DND-41 (cell line): ENCODE measurements at regions not wholly inside any gene's neighbourhood (a gene's known extent, or its start where the extent isn't known, plus 50 kb on each side); places are given as distances from the start of the nearest gene placed in this dataset.

Experiments used
- ATAC-seq: fragments of 200-7000 bp; cut with Tn5 transposase; 3 replicates; pipeline ENCODE4 v1.9.1; 2021; ENCODE audit warnings: low read depth; ENCODE audit not compliant: insufficient read depth
- DNase-seq: peaks from one replicate; pipeline ENCODE4 v3.0.0-alpha.2; 2020
- H2AFZ ChIP-seq: 2 replicates; pipeline ENCODE4 v1.6.0; 2012; ENCODE audit warnings: low read depth, low read length
- H3K27ac ChIP-seq: 2 replicates; pipeline ENCODE4 v1.5.1; 2012; ENCODE audit warnings: low read length, inconsistent platforms
- H3K27me3 ChIP-seq: fragments of 200-600 bp; sonication (generic); 2 replicates; pipeline ENCODE4 v1.6.0; 2012; ENCODE audit warnings: low read length, mild to moderate bottlenecking, inconsistent platforms; ENCODE audit not compliant: insufficient read depth, poor library complexity
- H3K36me3 ChIP-seq: 2 replicates; pipeline ENCODE4 v1.5.1; 2012; ENCODE audit warnings: low read length, inconsistent platforms; ENCODE audit not compliant: insufficient read depth
- H3K4me1 ChIP-seq: 2 replicates; pipeline ENCODE4 v1.5.1; 2012; ENCODE audit warnings: mild to moderate bottlenecking, low read length; ENCODE audit not compliant: insufficient read depth
- H3K4me2 ChIP-seq: 2 replicates; pipeline ENCODE4 v1.6.0; 2012; ENCODE audit warnings: mild to moderate bottlenecking, moderate library complexity, low read length, inconsistent platforms; ENCODE audit not compliant: insufficient read depth
- H3K4me3 ChIP-seq, 2 experiments: fragments of 200-600 bp in 1 of 2; shearing (Covaris generic) in 1 of 2; 2 replicates each; pipeline ENCODE4 v1.5.1; 2012 to 2016; ENCODE audit warnings: inconsistent platforms in 2 of 2, low read length in 2 of 2, mild to moderate bottlenecking in 2 of 2, low read depth in 1 of 2, moderate library complexity in 1 of 2
- H3K79me2 ChIP-seq: 2 replicates; pipeline ENCODE4 v1.6.0; 2012; ENCODE audit warnings: low read length, inconsistent platforms; ENCODE audit not compliant: insufficient read depth
- H3K9ac ChIP-seq: 2 replicates; pipeline ENCODE4 v1.6.0; 2012; ENCODE audit warnings: low read depth, mild to moderate bottlenecking, inconsistent platforms, low read length, moderate library complexity
- H3K9me3 ChIP-seq: 2 replicates; pipeline ENCODE4 v1.5.1; 2012; ENCODE audit warnings: low read length, moderate library complexity, mild to moderate bottlenecking, inconsistent platforms; ENCODE audit not compliant: insufficient read depth, severe bottlenecking
- H4K20me1 ChIP-seq: 2 replicates; pipeline ENCODE4 v1.6.0; 2012; ENCODE audit warnings: low read length; ENCODE audit not compliant: insufficient read depth
- EZH2 ChIP-seq: IDR thresholded peaks from 3 replicates; pipeline ENCODE4 v1.6.1; 2012; ENCODE audit warnings: borderline replicate concordance, low read depth, mild to moderate bottlenecking, moderate library complexity, low read length, inconsistent platforms; ENCODE audit not compliant: severe bottlenecking
- TF ChIP-seq, protein P1 (sequence below): IDR thresholded peaks from 2 replicates; pipeline ENCODE4 v1.5.1; 2012; ENCODE audit warnings: borderline replicate concordance, low read length, moderate library complexity, mild to moderate bottlenecking; ENCODE audit not compliant: poor library complexity, severe bottlenecking; ENCODE audit errors: extremely low read depth

- ATAC-seq = no peak
These were observed 570.9 kb upstream of the ZFP42 start for GRCh38 chr4:187424636-187425035.

GRCh38 chr4:187426511-187426910 is 569.1 kb upstream of the ZFP42 start:
- Histone ChIP-seq H3K27me3 (no peaks in the 10 kb centered on the region), H3K79me2 (no peaks in the 10 kb centered on the region), H3K9me3 (no peaks in the 10 kb centered on the region), H2AFZ (no peak overlapping the region), H3K9ac (no peak overlapping the region), H3K36me3 (no peaks in the 10 kb centered on the region), H3K27ac (no peak overlapping the region), H3K4me2 (no peak overlapping the region), H3K4me3 (no peak overlapping the region), H3K4me1 (no peaks in the 10 kb centered on the region), H4K20me1 (no peaks in the 10 kb centered on the region)
- ATAC-seq (no peak), DNase-seq (no peak)
- TF ChIP-seq, protein P1, sequence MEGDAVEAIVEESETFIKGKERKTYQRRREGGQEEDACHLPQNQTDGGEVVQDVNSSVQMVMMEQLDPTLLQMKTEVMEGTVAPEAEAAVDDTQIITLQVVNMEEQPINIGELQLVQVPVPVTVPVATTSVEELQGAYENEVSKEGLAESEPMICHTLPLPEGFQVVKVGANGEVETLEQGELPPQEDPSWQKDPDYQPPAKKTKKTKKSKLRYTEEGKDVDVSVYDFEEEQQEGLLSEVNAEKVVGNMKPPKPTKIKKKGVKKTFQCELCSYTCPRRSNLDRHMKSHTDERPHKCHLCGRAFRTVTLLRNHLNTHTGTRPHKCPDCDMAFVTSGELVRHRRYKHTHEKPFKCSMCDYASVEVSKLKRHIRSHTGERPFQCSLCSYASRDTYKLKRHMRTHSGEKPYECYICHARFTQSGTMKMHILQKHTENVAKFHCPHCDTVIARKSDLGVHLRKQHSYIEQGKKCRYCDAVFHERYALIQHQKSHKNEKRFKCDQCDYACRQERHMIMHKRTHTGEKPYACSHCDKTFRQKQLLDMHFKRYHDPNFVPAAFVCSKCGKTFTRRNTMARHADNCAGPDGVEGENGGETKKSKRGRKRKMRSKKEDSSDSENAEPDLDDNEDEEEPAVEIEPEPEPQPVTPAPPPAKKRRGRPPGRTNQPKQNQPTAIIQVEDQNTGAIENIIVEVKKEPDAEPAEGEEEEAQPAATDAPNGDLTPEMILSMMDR = no peak
- no peak for TF ChIP-seq EZH2

More at GRCh38 chr4:187424636-187425035, 570.9 kb upstream of the ZFP42 start:
- TF ChIP-seq, protein P1 = no peak
- no peak for TF ChIP-seq EZH2
- Histone ChIP-seq H3K79me2 (no peaks in the 10 kb centered on the region), H3K9ac (no peak overlapping the region), H3K4me2 (no peak overlapping the region), H4K20me1 (no peaks in the 10 kb centered on the region), H3K36me3 (no peaks in the 10 kb centered on the region), H3K9me3 (no peaks in the 10 kb centered on the region), H3K4me3 (no peak overlapping the region), H3K27me3 (no peaks in the 10 kb centered on the region), H3K27ac (no peak overlapping the region), H3K4me1 (no peaks in the 10 kb centered on the region), H2AFZ (no peak overlapping the region)
- DNase-seq = no peak

GRCh38 chr4:187432310-187432709 is 563.3 kb upstream of the ZFP42 start:
- no peak overlapping the region for H3K4me3 ChIP-seq
- no peak overlapping the region for H3K9ac ChIP-seq
- H3K4me2 ChIP-seq = no peak overlapping the region
- H3K79me2 ChIP-seq = no peaks in the 10 kb centered on the region
- DNase-seq = no peak
- H3K27me3 ChIP-seq = no peaks in the 10 kb centered on the region
- H3K4me1 ChIP-seq = no peaks in the 10 kb centered on the region
- no peak overlapping the region for H3K27ac ChIP-seq
- H2AFZ ChIP-seq = no peak overlapping the region
- H4K20me1 ChIP-seq = no peaks in the 10 kb centered on the region
- no peak for ATAC-seq
- no peaks in the 10 kb centered on the region for H3K9me3 ChIP-seq
- no peak for TF ChIP-seq EZH2
- TF ChIP-seq, protein P1 = no peak
- no peaks in the 10 kb centered on the region for H3K36me3 ChIP-seq

- no peak overlapping the region for H3K9ac ChIP-seq
- no peaks in the 10 kb centered on the region for H3K27me3 ChIP-seq
- ATAC-seq (no peak), DNase-seq (no peak)
- H3K4me2 ChIP-seq = no peak overlapping the region
- no peak overlapping the region for H2AFZ ChIP-seq
- no peaks in the 10 kb centered on the region for H3K4me1 ChIP-seq
- H3K4me3 ChIP-seq = no peak overlapping the region
- H3K27ac ChIP-seq = no peak overlapping the region
- H3K36me3 ChIP-seq = no peaks in the 10 kb centered on the region
- no peaks in the 10 kb centered on the region for H4K20me1 ChIP-seq
- peaks cover 4% of the 10 kb centered on the region for H3K9me3 ChIP-seq
- H3K79me2 ChIP-seq = no peaks in the 10 kb centered on the region
- no peak for TF ChIP-seq EZH2
- TF ChIP-seq, protein P1 = no peak
These were observed 562.4 kb upstream of the ZFP42 start for GRCh38 chr4:187433141-187433540.
